Ishikawa (cell line): ENCODE measurements at regions not wholly inside any gene's neighbourhood (a gene's known extent, or its start where the extent isn't known, plus 50 kb on each side); places are given as distances from the start of the nearest gene placed in this dataset.

Source experiments
- CEBPB ChIP-seq: IDR thresholded peaks from 2 replicates; pipeline ENCODE4 v1.6.1; 2012
- CREB1 ChIP-seq: IDR thresholded peaks from 2 replicates; pipeline ENCODE4 v1.6.1; 2012; ENCODE audit warnings: low read depth
- EGR1 ChIP-seq: IDR thresholded peaks from 2 replicates; pipeline ENCODE4 v1.6.1; 2012
- EP300 ChIP-seq: IDR thresholded peaks from 2 replicates; pipeline ENCODE4 v1.6.1; 2012; ENCODE audit warnings: borderline replicate concordance
- FOXM1 ChIP-seq: IDR thresholded peaks from 2 replicates; pipeline ENCODE4 v1.6.1; 2012; ENCODE audit warnings: low read depth, borderline replicate concordance
- NFIC ChIP-seq: IDR thresholded peaks from 2 replicates; pipeline ENCODE4 v1.6.1; 2012
- RAD21 ChIP-seq: IDR thresholded peaks from 2 replicates; pipeline ENCODE4 v1.6.1; 2012; ENCODE audit warnings: low read depth
- TAF1 ChIP-seq: IDR thresholded peaks from 2 replicates; pipeline ENCODE4 v1.6.1; 2012; ENCODE audit warnings: low read depth, mild to moderate bottlenecking
- TCF12 ChIP-seq: IDR thresholded peaks from 2 replicates; pipeline ENCODE4 v1.6.1; 2012; ENCODE audit warnings: low read depth
- TEAD4 ChIP-seq: IDR thresholded peaks from 2 replicates; pipeline ENCODE4 v1.6.1; 2012
- YY1 ChIP-seq: IDR thresholded peaks from 2 replicates; pipeline ENCODE4 v1.6.1; 2012; ENCODE audit warnings: low read depth
- ZBTB7A ChIP-seq: IDR thresholded peaks from 2 replicates; pipeline ENCODE4 v1.6.1; 2012; ENCODE audit warnings: low read depth
- TF ChIP-seq, protein P1 (sequence below): IDR thresholded peaks from 2 replicates; pipeline ENCODE4 v1.6.1; 2012; ENCODE audit warnings: low read depth, mild to moderate bottlenecking
- TF ChIP-seq, protein P2 (sequence below): IDR thresholded peaks from 2 replicates; pipeline ENCODE4 v1.6.1; 2012

DNA sequence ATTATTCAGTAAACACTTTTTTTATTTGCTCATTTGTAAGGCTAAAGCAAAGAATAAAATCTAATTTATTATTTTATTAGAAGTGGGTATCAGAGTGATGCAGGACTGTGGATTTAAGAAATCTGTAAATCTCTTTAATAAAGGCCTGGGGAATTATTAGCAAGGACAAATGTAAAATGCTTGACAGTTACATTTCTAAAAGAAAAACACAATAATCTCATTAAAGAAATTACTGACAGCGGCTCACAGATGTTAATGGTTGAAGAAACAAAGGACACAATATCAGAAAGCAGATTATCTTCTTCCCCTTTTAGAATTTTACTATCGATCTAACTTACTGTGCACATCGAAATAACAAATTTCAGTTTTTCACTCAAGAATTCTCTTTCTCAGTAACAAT, 262.1 kb upstream of the MEIS2 start:
- TF ChIP-seq NFIC (no peak), EP300 (no peak), TCF12 (no peak), RAD21 (no peak), TAF1 (no peak), CREB1 (no peak), YY1 (no peak), EGR1 (no peak), CEBPB (no peak), TEAD4 (no peak), ZBTB7A (no peak), FOXM1 (no peak)
- TF ChIP-seq, protein P1, sequence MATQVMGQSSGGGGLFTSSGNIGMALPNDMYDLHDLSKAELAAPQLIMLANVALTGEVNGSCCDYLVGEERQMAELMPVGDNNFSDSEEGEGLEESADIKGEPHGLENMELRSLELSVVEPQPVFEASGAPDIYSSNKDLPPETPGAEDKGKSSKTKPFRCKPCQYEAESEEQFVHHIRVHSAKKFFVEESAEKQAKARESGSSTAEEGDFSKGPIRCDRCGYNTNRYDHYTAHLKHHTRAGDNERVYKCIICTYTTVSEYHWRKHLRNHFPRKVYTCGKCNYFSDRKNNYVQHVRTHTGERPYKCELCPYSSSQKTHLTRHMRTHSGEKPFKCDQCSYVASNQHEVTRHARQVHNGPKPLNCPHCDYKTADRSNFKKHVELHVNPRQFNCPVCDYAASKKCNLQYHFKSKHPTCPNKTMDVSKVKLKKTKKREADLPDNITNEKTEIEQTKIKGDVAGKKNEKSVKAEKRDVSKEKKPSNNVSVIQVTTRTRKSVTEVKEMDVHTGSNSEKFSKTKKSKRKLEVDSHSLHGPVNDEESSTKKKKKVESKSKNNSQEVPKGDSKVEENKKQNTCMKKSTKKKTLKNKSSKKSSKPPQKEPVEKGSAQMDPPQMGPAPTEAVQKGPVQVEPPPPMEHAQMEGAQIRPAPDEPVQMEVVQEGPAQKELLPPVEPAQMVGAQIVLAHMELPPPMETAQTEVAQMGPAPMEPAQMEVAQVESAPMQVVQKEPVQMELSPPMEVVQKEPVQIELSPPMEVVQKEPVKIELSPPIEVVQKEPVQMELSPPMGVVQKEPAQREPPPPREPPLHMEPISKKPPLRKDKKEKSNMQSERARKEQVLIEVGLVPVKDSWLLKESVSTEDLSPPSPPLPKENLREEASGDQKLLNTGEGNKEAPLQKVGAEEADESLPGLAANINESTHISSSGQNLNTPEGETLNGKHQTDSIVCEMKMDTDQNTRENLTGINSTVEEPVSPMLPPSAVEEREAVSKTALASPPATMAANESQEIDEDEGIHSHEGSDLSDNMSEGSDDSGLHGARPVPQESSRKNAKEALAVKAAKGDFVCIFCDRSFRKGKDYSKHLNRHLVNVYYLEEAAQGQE = no peak
- TF ChIP-seq, protein P2, sequence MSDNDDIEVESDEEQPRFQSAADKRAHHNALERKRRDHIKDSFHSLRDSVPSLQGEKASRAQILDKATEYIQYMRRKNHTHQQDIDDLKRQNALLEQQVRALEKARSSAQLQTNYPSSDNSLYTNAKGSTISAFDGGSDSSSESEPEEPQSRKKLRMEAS = no peak
